ENCODE measurements at regions not wholly inside any gene's neighbourhood (a gene's known extent, or its start where the extent isn't known, plus 50 kb on each side); places are given as distances from the start of the nearest gene placed in this dataset.

DNA sequence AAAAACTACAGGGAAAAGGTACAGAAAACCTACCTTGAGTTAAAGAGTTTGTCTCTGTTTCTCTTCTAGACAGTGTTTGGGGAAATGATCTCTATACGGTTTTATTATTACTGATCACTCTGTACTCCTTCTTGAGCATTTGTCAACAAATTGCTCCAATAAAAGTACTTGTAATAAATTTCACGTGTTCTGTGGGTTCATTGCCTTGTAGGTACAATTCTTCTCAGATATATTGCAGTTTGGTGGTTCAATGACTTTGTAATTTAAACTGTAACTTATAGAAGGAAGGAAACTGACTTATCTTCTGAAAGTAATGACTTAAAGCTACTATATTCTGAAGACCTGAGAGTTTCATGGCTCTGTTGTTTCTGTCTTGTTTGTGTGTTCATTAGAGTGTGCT lies 319.9 kb upstream of the PCSK5 start:
- H3K27ac Mint-ChIP-seq = no peak overlapping the region
- ChIA-PET CTCF (no interaction called here), POLR2A (no interaction called here)
- no peaks in the 10 kb centered on the region for H3K4me1 Mint-ChIP-seq
- no CpG with 5 or more reads among the region's 2 CpGs for WGBS (ENCODE audit: insufficient coverage)
- intact Hi-C loops (cut with micrococcal nuclease) = no loop called here
- no peaks in the 10 kb centered on the region for H4K20me1 ChIP-seq (ENCODE audit: control insufficient read depth, insufficient read depth, low read length, poor library complexity, severe bottlenecking)
- no peaks in the 10 kb centered on the region for H3K27me3 ChIP-seq (replicated peaks in 1 of 4; ENCODE audit: control extremely low read depth in 1 of 4, control insufficient read depth in 3 of 4, insufficient read depth in 4 of 4, low read length in 3 of 4)
- no peak for ATAC-seq (ENCODE audit: low read depth)
- no peaks in the 10 kb centered on the region for H3K27me3 Mint-ChIP-seq
- no peak overlapping the region for H2AFZ ChIP-seq (ENCODE audit: insufficient read depth, low read depth, low read length, poor library complexity, severe bottlenecking)
- H3K36me3 ChIP-seq (replicated peaks in 1 of 2; ENCODE audit: control extremely low read depth in 1 of 2, control insufficient read depth in 1 of 2, extremely low read depth in 1 of 2, insufficient read depth in 2 of 2, low read length in 1 of 2) = no peaks in the 10 kb centered on the region
- H3K9me3 Mint-ChIP-seq (ENCODE audit: insufficient read depth) = no peaks in the 10 kb centered on the region
- no peak overlapping the region for H3K4me2 ChIP-seq (replicated peaks; ENCODE audit: low read depth, low read length, poor library complexity, severe bottlenecking)
- H3K9ac ChIP-seq (ENCODE audit: low read length) = no peak overlapping the region
- H3K4me3 Mint-ChIP-seq = no peak overlapping the region
- no peaks in the 10 kb centered on the region for H3K9me3 ChIP-seq (ENCODE audit: control extremely low read depth in 1 of 3, control insufficient read depth in 2 of 3, insufficient read depth in 1 of 3, low read length in 2 of 3)
- no peak for TF ChIP-seq EZH2 (IDR thresholded peaks at IDR 0.05; ENCODE audit: borderline replicate concordance, insufficient read depth, low read depth, low read length, poor library complexity, severe bottlenecking)
- TF ChIP-seq, protein P1, sequence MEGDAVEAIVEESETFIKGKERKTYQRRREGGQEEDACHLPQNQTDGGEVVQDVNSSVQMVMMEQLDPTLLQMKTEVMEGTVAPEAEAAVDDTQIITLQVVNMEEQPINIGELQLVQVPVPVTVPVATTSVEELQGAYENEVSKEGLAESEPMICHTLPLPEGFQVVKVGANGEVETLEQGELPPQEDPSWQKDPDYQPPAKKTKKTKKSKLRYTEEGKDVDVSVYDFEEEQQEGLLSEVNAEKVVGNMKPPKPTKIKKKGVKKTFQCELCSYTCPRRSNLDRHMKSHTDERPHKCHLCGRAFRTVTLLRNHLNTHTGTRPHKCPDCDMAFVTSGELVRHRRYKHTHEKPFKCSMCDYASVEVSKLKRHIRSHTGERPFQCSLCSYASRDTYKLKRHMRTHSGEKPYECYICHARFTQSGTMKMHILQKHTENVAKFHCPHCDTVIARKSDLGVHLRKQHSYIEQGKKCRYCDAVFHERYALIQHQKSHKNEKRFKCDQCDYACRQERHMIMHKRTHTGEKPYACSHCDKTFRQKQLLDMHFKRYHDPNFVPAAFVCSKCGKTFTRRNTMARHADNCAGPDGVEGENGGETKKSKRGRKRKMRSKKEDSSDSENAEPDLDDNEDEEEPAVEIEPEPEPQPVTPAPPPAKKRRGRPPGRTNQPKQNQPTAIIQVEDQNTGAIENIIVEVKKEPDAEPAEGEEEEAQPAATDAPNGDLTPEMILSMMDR (IDR thresholded peaks at IDR 0.05) = no peak
- no peaks in the 10 kb centered on the region for H3K4me1 ChIP-seq (ENCODE audit: control insufficient read depth in 2 of 2, insufficient read depth in 2 of 2, low read length in 2 of 2)
- H3K4me3 ChIP-seq (ENCODE audit: control extremely low read depth in 1 of 5, extremely low read depth in 1 of 5, insufficient read depth in 1 of 5, low read depth in 2 of 5, low read length in 4 of 5) = no peak overlapping the region
- H3K79me2 ChIP-seq (ENCODE audit: control insufficient read depth, insufficient read depth, low read length) = no peaks in the 10 kb centered on the region
- no peak overlapping the region for H3K27ac ChIP-seq (ENCODE audit: low read length in 2 of 2)
- DNase-seq = no peak

DNA sequence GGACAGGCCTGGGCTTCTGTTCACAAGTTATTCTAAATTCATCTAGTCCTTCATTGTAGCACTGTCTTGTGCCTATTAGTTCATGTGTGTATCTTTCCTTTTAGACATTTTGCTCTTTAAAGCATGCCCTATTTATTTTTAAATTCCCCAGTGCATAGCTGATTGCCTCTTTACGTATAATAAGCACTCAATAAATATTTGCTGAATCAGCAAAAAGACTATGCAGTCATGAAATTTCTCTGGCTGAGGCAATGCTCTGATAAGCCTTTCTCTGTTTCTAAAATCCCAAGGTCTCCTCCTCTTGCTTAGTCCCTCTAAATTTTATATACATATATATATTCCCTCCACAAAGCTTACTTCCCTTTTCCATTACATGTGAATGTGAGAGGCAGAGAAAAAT lies 315.9 kb upstream of the PCSK5 start:
- no peak overlapping the region for H3K4me3 Mint-ChIP-seq
- ATAC-seq (ENCODE audit: low read depth) (no peak), DNase-seq (no peak)
- CTCF ChIA-PET = no interaction called here
- no peak for TF ChIP-seq EZH2 (IDR thresholded peaks at IDR 0.05; ENCODE audit: borderline replicate concordance, insufficient read depth, low read depth, low read length, poor library complexity, severe bottlenecking)
- TF ChIP-seq, protein P1 (IDR thresholded peaks at IDR 0.05) = no peak
- Histone ChIP-seq H3K27me3 (replicated peaks in 1 of 4; ENCODE audit: control extremely low read depth in 1 of 4, control insufficient read depth in 3 of 4, insufficient read depth in 4 of 4, low read length in 3 of 4) (no peaks in the 10 kb centered on the region), H2AFZ (ENCODE audit: insufficient read depth, low read depth, low read length, poor library complexity, severe bottlenecking) (no peak overlapping the region), H3K36me3 (replicated peaks in 1 of 2; ENCODE audit: control extremely low read depth in 1 of 2, control insufficient read depth in 1 of 2, extremely low read depth in 1 of 2, insufficient read depth in 2 of 2, low read length in 1 of 2) (no peaks in the 10 kb centered on the region), H3K4me3 (ENCODE audit: control extremely low read depth in 1 of 5, extremely low read depth in 1 of 5, insufficient read depth in 1 of 5, low read depth in 2 of 5, low read length in 4 of 5) (no peak overlapping the region), H3K79me2 (ENCODE audit: control insufficient read depth, insufficient read depth, low read length) (no peaks in the 10 kb centered on the region), H4K20me1 (ENCODE audit: control insufficient read depth, insufficient read depth, low read length, poor library complexity, severe bottlenecking) (no peaks in the 10 kb centered on the region), H3K9ac (ENCODE audit: low read length) (no peak overlapping the region), H3K9me3 (ENCODE audit: control extremely low read depth in 1 of 3, control insufficient read depth in 2 of 3, insufficient read depth in 1 of 3, low read length in 2 of 3) (no peaks in the 10 kb centered on the region), H3K4me2 (replicated peaks; ENCODE audit: low read depth, low read length, poor library complexity, severe bottlenecking) (no peak overlapping the region), H3K27ac (ENCODE audit: low read length in 2 of 2) (no peak overlapping the region), H3K4me1 (ENCODE audit: control insufficient read depth in 2 of 2, insufficient read depth in 2 of 2, low read length in 2 of 2) (no peaks in the 10 kb centered on the region)
- no peaks in the 10 kb centered on the region for H3K27me3 Mint-ChIP-seq
- 100% methylated on average over 1 of the region's 1 CpG for WGBS (ENCODE audit: insufficient coverage)
- POLR2A ChIA-PET = no interaction called here
- H3K4me1 Mint-ChIP-seq = no peaks in the 10 kb centered on the region
- no peaks in the 10 kb centered on the region for H3K9me3 Mint-ChIP-seq (ENCODE audit: insufficient read depth)
- H3K27ac Mint-ChIP-seq = no peak overlapping the region
- intact Hi-C loops (cut with micrococcal nuclease) = no loop called here

Measured in B cell (primary cell).